ENCODE measurements at regions not wholly inside any gene's neighbourhood (a gene's known extent, or its start where the extent isn't known, plus 50 kb on each side); places are given as distances from the start of the nearest gene placed in this dataset.

DNA sequence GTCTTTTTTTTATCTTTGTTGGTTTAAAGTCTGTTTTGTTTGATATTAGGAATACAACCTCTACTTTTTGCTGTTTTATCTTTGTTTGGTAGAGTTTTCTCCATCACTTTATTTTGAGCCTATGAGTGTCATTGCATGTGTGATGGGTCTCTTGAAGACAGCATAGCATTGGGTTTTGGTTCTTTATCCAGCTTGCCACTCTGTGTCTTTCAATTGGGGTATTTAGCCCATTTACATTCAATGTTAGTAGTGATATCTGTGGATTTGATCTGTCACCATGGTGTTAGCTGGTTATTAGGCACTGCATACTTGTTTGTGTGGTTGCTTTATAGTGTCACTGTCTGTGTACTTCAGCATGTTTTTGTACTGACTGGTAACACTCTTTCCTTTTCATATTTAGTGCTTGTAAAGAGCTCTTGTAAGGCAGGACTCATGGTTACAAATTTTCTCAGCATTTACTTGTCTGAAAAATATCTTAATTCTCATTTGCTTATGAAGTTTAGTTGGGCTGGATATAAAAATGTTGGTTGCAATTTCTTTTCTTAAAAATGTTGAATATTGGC, 845.5 kb downstream of the TLE4 start:
- TF ChIP-seq, protein P1, sequence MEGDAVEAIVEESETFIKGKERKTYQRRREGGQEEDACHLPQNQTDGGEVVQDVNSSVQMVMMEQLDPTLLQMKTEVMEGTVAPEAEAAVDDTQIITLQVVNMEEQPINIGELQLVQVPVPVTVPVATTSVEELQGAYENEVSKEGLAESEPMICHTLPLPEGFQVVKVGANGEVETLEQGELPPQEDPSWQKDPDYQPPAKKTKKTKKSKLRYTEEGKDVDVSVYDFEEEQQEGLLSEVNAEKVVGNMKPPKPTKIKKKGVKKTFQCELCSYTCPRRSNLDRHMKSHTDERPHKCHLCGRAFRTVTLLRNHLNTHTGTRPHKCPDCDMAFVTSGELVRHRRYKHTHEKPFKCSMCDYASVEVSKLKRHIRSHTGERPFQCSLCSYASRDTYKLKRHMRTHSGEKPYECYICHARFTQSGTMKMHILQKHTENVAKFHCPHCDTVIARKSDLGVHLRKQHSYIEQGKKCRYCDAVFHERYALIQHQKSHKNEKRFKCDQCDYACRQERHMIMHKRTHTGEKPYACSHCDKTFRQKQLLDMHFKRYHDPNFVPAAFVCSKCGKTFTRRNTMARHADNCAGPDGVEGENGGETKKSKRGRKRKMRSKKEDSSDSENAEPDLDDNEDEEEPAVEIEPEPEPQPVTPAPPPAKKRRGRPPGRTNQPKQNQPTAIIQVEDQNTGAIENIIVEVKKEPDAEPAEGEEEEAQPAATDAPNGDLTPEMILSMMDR (IDR thresholded peaks at IDR 0.05), result no peak
- no peak for TF ChIP-seq POLR2A (IDR thresholded peaks at IDR 0.05)
- TF ChIP-seq POLR2AphosphoS5 (IDR thresholded peaks at IDR 0.05; ENCODE audit: insufficient read depth in 1 of 2, low read depth in 1 of 2), result no peak

Data from vagina (tissue), 2 donors.